Hindlimb muscle (tissue), 1 donor: ENCODE measurements at regions not wholly inside any gene's neighbourhood (a gene's known extent, or its start where the extent isn't known, plus 50 kb on each side); places are given as distances from the start of the nearest gene placed in this dataset.

Source experiments
- DNase-seq: peaks from one replicate; pipeline ENCODE4 v3.0.0-alpha.2; 2013

GRCh38 chr11:42054351-42054900, 595.0 kb upstream of the LRRC4C start:
- DNase-seq = peak; percentile 40

- DNase-seq = no peak
Measured at GRCh38 chr11:42055606-42056005, 596.2 kb upstream of the LRRC4C start.

DNA sequence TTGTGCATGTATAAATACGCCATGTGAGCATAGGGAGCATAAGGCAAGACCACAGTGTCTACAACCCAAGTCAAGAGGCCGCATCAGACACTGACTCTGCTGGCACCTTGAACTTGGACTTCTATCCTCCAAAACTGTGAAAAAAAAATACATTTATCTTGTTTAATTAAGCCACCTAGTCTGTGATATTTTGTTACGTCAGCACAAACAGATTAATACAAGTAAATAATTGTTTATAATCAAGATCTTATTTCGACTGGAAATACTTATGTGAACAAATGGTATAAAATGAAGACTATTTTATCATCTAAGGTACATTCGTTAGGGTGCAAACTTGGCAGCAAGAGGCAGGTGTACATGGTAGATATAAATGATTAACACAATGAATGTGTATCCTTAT, 599.3 kb upstream of the LRRC4C start:
- no peak for DNase-seq

GRCh38 chr11:42065199-42065598, 605.7 kb upstream of the LRRC4C start:
- no peak for DNase-seq

DNA sequence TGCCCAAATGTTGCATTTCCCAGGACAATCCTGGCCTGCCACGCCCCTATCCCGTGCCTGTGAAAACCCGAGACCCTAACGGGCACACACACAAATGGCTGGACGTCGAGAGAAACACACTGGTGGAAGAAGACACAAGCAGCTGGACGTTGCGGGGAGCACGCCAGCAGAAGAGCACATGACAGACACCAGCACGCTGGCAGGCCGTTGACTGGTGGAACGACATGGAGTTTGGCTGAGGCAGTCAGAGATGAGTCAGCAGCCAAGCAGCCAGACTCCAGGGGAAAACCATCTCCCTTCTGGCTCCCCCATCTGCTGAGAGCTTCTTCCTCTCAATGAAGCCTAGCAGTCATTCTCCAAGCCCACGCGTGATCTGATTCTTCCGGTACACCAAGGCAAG, 606.7 kb upstream of the LRRC4C start:
- no peak for DNase-seq

DNA sequence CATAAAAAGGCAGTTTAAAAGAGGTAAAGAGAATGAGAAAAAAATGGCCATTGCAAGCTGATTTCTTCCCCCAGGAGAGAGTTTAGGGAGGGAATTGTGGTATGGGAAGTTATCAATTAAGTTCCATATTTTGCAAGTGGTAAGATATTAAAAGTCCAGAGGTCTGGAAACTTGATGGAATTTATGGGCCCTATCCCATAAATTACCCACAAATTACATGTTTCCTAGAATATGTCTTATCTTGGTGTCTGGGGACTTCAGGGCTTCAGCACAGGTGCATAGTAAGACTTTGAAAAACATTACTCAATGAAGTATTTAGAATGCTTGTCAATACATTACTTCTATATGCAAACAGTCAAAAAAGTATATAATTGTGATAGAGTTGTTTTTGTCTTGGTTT, 614.9 kb upstream of the LRRC4C start:
- no peak for DNase-seq

DNA sequence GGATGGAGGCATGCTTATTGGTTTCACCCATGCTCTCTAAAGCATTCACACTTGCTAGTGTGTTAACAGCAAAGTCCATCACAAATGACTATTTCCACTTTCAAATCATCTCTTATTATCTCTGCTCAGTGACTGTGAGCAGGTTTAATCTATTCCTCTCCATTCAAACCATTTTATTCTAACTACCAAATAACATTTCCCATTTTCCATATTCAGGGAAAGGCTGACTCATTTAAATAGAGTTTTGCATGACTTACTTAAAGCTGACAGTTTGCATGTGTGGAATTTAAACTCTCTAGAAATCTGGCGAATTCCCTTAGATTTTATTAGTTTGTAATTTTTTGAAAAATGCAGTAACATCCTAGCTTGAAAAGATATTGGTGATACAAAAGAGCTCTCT, 615.7 kb upstream of the LRRC4C start:
- no peak for DNase-seq

GRCh38 chr11:42077794-42078193, 618.3 kb upstream of the LRRC4C start:
- DNase-seq = no peak

DNA sequence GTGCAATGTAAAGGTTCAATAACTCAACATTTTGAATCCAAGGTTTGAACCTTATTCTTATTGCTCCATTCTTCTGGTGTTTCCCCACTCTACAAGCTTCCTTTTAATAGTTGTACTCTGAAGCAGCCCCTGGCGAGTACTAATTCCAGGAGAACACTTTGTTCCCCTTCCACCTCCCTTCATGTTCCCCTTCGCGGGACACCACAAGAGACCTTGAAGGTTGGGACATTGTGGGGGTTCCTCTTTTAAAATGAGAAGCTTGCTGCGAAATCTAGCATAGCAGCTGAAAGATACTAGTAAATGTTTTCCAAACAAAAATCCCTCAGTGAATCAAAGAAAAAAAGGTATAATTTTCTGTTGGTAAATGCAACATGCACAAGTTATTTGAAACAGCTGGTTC, 626.3 kb upstream of the LRRC4C start:
- no peak for DNase-seq

DNA sequence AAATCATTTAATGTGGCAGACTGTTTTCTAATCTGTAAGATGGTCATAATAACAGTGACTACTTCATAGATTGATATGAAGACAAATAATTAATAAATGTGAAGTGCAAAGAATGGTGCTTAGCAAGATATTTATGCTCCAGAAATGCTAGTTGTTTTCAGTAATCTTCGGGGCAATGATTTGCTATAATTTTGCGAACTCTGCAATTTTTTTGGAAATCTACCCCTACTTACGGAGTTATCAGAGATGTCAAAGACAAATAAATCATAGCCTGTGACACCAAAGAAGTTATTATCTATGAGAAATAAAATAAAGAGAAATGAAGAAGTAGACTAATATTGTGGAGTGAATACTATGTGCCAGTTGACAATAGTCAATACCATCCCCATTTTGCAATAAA, 634.1 kb upstream of the LRRC4C start:
- DNase-seq = no peak

DNA sequence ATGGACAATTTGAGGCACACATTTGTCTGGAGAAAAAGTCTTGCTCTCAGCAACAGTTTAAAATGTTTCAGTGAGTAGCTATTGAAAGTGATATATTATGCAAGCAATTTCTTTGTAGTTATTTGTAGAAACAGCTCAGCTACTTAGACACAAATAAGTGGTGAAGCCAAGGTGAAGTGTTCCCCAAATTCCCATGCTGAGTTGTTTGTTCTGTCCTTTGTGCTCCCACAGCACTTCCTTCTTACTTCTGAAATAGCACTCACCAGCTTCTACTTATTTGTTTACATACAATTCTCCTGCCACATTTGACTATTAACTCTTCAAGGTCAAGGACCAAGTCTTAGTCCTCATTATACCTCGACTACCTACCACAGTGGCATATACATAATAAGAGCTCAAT, 638.6 kb upstream of the LRRC4C start:
- DNase-seq = no peak

DNA sequence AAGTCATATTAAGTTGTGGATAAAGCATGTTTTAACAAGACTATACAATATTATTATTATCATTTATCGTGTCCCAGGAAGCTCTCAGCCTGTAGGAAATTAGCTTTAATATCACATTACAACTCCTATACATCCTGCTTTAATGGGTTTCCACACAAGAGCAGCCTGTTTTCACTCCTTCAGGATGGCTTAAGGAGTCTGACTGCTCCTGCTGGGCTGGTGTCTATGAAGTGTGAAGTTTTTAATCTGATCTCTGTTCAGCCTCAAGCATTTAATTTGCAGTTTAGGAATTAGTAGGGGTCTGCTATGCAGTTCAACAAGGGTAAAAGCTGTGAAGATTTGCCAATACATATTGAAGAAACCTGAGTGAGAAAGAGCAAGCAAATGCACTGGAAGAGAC, 653.4 kb upstream of the LRRC4C start:
- no peak for DNase-seq

GRCh38 chr11:42114927-42115326, 655.5 kb upstream of the LRRC4C start:
- DNase-seq = no peak

GRCh38 chr11:42138454-42138853, 679.0 kb upstream of the LRRC4C start:
- no peak for DNase-seq

DNA sequence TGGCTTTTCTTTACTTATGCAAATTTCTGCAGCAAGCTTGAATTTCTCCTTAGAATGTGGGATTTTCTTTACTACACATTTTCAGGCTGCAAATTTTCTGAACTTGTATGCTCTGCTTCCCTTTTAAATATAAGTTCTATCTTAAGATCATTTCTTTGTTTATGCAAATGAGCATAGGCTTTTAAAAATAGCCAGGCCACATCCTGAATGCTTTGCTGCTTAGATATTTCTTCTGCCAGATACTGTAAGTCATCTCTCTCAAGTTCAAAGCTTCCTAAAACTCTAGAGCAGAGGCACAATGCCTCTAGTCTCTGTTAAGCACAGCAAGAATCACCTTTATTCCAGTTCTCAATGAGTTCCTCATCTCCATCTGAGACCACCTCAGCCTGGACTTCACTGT, 685.9 kb upstream of the LRRC4C start:
- no peak for DNase-seq

DNA sequence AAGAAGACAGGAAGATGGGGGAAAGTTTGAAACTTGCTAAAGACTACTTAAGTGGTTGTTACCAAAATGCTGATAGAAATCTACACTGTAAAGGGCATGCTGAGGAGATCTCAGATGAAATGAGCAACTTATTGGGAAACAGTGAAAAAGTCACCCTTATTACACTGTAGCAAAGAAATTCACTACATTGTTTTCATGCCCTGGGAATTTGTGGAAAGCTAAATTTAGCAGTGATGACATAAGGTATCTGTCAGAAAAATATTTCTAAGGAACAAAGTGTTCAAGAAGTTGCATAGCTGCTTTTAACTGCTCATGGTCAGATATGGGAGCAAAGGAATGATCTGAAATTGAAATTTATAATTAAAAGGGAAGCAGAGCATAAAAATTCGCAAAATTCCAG, 702.4 kb upstream of the LRRC4C start:
- no peak for DNase-seq

DNA sequence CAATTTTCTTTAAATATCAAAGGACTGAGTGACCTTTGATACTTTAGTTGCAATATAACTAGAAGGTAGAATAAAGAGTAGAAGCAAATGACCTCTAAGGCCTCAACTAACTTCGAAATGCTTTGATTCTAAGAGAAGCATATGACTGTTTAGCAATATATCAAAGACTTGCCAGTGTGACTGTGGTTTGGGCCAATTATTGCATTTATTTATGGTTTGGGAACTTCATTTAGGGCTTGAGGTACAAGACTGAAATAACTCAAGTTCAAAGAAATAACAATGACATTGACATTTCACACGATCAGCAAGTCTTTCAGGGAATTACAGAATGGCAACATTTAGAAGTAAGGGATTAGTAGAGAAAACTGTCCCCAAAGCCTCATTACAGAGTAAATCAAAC, 709.7 kb upstream of the LRRC4C start:
- no peak for DNase-seq

DNA sequence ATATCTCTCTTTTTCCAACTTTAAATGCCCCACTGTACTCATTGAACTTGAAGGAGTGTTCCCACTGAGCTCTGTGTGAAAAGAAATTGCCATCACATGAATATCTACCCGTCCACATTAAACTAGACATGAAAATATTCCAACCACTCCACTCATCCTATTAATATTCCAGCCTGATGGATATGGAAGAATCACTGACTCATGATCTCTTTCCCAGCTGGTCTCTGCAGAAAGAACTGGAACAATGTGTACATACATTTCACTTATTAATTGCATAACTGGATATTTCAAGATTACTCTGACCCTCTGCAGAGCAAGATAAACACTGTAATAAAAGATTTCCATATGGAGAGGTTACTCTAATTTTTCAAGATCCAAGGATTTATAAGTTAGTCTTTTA, 711.1 kb upstream of the LRRC4C start:
- peak; percentile 50 for DNase-seq

GRCh38 chr11:42171046-42171445, 711.6 kb upstream of the LRRC4C start:
- DNase-seq = no peak

- DNase-seq = no peak
Measured at GRCh38 chr11:42172441-42172840, 713.0 kb upstream of the LRRC4C start.

DNA sequence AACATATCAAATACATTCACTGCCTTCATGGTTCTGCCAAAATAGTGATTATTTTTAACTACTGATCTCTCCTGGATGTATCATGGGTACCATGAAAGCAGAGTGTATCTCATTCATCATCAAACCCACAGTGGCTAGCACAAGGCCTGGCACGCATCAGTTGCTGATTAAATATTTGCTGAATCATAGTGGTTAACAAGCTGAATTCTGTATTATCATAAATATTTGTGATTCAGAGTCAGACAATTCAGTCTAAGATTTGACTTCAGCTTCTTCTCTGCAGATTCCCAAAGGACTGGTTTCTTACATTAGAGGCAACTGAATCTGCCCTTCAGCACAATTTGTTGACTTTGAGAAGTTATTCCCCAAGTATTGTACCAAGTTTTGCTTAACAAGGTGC, 715.8 kb upstream of the LRRC4C start:
- DNase-seq = no peak

- DNase-seq = no peak
Measured at GRCh38 chr11:42179216-42179615, 719.8 kb upstream of the LRRC4C start.

- DNase-seq = no peak
Measured at GRCh38 chr11:42195289-42196013, 736.0 kb upstream of the LRRC4C start.

- no peak for DNase-seq
Measured at GRCh38 chr11:42200311-42200710, 740.9 kb upstream of the LRRC4C start.

DNA sequence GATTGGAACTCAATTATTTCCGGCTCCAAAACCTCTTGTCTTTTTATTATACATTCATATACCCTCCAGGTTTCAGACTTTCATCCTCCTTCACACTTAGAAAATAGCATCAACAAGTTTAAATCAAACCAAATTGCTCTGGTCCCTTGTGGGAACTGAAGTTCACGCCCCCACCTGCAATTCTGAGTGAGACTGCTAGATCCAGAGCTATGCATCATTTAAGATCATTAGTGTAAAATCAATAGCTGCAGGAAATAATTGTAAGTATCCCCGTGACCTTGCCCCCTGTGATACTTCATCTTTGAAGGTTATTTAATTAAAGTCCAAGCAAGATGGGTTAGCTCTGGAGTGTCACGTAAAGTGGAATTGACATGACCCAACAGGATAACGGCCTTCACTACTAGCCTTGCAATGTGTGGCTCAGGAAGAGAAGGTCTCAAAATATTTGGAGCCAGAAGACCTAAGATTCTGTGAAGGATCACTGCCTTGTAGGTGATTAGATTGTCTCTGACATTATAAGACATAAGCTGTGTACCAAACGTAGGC, 742.2 kb upstream of the LRRC4C start:
- DNase-seq = no peak
